IMR-90 (cell line): ENCODE measurements at regions not wholly inside any gene's neighbourhood (a gene's known extent, or its start where the extent isn't known, plus 50 kb on each side); places are given as distances from the start of the nearest gene placed in this dataset.

ENCODE experiments used
- CTCF ChIP-seq: conservative IDR thresholded peaks from 2 replicates; pipeline ENCODE4 v1.5.1; 2012; ENCODE audit warnings: mild to moderate bottlenecking, low read depth, low read length, improper control_type of control experiment
- MXI1 ChIP-seq: IDR thresholded peaks from 2 replicates; pipeline ENCODE4 v1.6.1; 2012; ENCODE audit warnings: low read depth, mild to moderate bottlenecking, low read length, moderate library complexity, borderline replicate concordance
- RAD21 ChIP-seq: IDR thresholded peaks from 2 replicates; pipeline ENCODE4 v1.6.1; 2012; ENCODE audit warnings: low read length, improper control_type of control experiment
- SMC3 ChIP-seq: fragments of 150-350 bp; IDR thresholded peaks from 2 replicates; pipeline ENCODE4 v1.6.1; 2016; ENCODE audit warnings: low read depth, mild to moderate bottlenecking, antibody characterized with exemption, low read length, moderate library complexity

- TF ChIP-seq SMC3: no peak
- no peak for TF ChIP-seq MXI1
- TF ChIP-seq RAD21: no peak
- TF ChIP-seq CTCF: no peak
Measured at GRCh38 chrX:3221643-3222042, 124.8 kb downstream of the MXRA5 start.
